Right renal cortex interstitium (tissue), 3 donors: ENCODE measurements at regions not wholly inside any gene's neighbourhood (a gene's known extent, or its start where the extent isn't known, plus 50 kb on each side); places are given as distances from the start of the nearest gene placed in this dataset.
"Not testable (repeated sequence)": the region's sequence is repeated elsewhere in the genome, so short reads cannot be mapped to it uniquely, and the experiment has no call there.

Experiments
- DNase-seq, 3 donors: peaks; one replicate each; pipeline ENCODE4 v3.0.0-alpha.2; 2013; ENCODE audit warnings: low read depth in 3 of 3, low spot score in 2 of 3

GRCh38 chr1:181319907-181320306 lies 163.4 kb upstream of the CACNA1E start:
- no peak for DNase-seq

GRCh38 chr1:181324797-181325616 lies 158.3 kb upstream of the CACNA1E start:
- DNase-seq: no peak

GRCh38 chr1:181325765-181326164 lies 157.6 kb upstream of the CACNA1E start:
- DNase-seq: not testable (repeated sequence)

GRCh38 chr1:181326348-181326747 lies 157.0 kb upstream of the CACNA1E start:
- DNase-seq: no peak

GRCh38 chr1:181327796-181328195 lies 155.5 kb upstream of the CACNA1E start:
- no peak for DNase-seq

GRCh38 chr1:181334724-181335123 lies 148.6 kb upstream of the CACNA1E start:
- no peak for DNase-seq

GRCh38 chr1:181335631-181336030 lies 147.7 kb upstream of the CACNA1E start:
- no peak for DNase-seq

- DNase-seq: no peak
Observed at GRCh38 chr1:181341026-181341632, 142.2 kb upstream of the CACNA1E start.

GRCh38 chr1:181344091-181344490 lies 139.2 kb upstream of the CACNA1E start:
- no peak for DNase-seq

GRCh38 chr1:181345146-181345545 lies 138.2 kb upstream of the CACNA1E start:
- no peak for DNase-seq

- DNase-seq: no peak
Observed at GRCh38 chr1:181347495-181348390, 135.6 kb upstream of the CACNA1E start.

- DNase-seq: no peak
Observed at GRCh38 chr1:181349512-181349911, 133.8 kb upstream of the CACNA1E start.

GRCh38 chr1:181350131-181350530 lies 133.2 kb upstream of the CACNA1E start:
- DNase-seq: no peak

- no peak for DNase-seq
Observed at GRCh38 chr1:181351740-181352139, 131.6 kb upstream of the CACNA1E start.

GRCh38 chr1:181352695-181353094 lies 130.6 kb upstream of the CACNA1E start:
- no peak for DNase-seq

- DNase-seq: peak in 1 of 3 donors; percentile 1
Observed at GRCh38 chr1:181353526-181353925, 129.8 kb upstream of the CACNA1E start.

GRCh38 chr1:181354865-181355264 lies 128.5 kb upstream of the CACNA1E start:
- DNase-seq: no peak

- no peak for DNase-seq
Observed at GRCh38 chr1:181356505-181357340, 126.6 kb upstream of the CACNA1E start.

GRCh38 chr1:181359012-181359411 lies 124.3 kb upstream of the CACNA1E start:
- no peak for DNase-seq

- no peak for DNase-seq
Observed at GRCh38 chr1:181364801-181365200, 118.5 kb upstream of the CACNA1E start.
